ENCODE measurements at regions not wholly inside any gene's neighbourhood (a gene's known extent, or its start where the extent isn't known, plus 50 kb on each side); places are given as distances from the start of the nearest gene placed in this dataset.

DNA sequence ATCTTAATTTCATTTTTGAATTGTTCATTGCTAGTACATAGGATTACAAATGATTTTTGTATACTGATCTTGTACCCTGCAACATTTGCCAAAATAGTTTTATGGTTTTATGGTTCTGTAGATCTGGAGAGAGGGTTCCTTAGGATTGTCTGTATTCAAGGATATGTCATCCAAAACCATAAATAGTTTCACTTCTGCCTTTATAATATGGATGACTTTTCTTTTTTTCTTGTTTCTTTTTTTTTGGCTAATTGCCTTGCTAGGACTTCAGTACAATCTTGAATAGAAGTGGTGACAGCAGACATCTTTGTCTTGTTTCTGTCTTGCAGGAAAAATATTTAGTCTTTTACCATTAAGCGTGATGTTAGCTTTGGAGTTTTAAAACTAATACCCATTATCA, 383.9 kb upstream of the HS6ST1 start:
- no peak overlapping the region for H3K4me3 Mint-ChIP-seq
- ChIA-PET POLR2A (no interaction called here), CTCF (no interaction called here)
- H3K9me3 Mint-ChIP-seq: peaks cover 18% of the 10 kb centered on the region
- no peak overlapping the region for H3K27ac Mint-ChIP-seq
- no peak for DNase-seq
- peaks cover 42% of the 10 kb centered on the region for H3K27me3 Mint-ChIP-seq
- no peaks in the 10 kb centered on the region for H3K36me3 Mint-ChIP-seq (ENCODE audit: low read depth)
- H3K4me1 Mint-ChIP-seq: no peaks in the 10 kb centered on the region

GRCh38 chr2:128708106-128708816, 389.6 kb upstream of the HS6ST1 start:
- no peak for DNase-seq
- H3K4me3 Mint-ChIP-seq: no peak overlapping the region
- POLR2A ChIA-PET: no interaction called here
- no peaks in the 10 kb centered on the region for H3K36me3 Mint-ChIP-seq (ENCODE audit: low read depth)
- CTCF ChIA-PET: no interaction called here
- H3K27me3 Mint-ChIP-seq: peaks cover 11% of the 10 kb centered on the region
- H3K9me3 Mint-ChIP-seq: peaks cover 42% of the 10 kb centered on the region
- no peak overlapping the region for H3K27ac Mint-ChIP-seq
- H3K4me1 Mint-ChIP-seq: no peaks in the 10 kb centered on the region

GRCh38 chr2:128710242-128710641, 391.6 kb upstream of the HS6ST1 start:
- POLR2A ChIA-PET: no interaction called here
- Mint-ChIP-seq H3K36me3 (ENCODE audit: low read depth) (no peaks in the 10 kb centered on the region), H3K27ac (no peak overlapping the region), H3K27me3 (peaks cover 7% of the 10 kb centered on the region), H3K9me3 (peaks cover 35% of the 10 kb centered on the region), H3K4me3 (no peak overlapping the region), H3K4me1 (no peaks in the 10 kb centered on the region)
- CTCF ChIA-PET: no interaction called here
- DNase-seq: no peak

DNA sequence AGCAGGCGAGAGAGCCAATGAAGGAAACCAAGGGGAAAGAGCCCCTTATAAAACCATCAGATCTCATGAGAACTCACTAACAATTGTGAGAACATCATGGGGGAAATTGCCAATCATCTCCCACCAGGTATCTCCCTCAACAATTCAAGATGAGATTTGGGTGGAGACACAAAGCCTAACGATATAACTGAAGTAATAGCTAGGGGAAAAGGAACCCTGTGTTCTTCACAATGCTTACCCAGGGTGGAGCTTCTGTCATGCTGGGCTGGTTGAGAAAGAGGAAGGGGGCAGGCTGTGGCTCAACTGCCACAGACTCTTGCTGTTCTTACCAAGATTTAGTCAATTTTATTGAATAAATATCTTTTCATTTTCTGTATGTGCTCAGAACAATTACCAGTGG, 392.1 kb upstream of the HS6ST1 start:
- H3K27me3 Mint-ChIP-seq: peaks cover 12% of the 10 kb centered on the region
- H3K4me1 Mint-ChIP-seq: no peaks in the 10 kb centered on the region
- H3K9me3 Mint-ChIP-seq: peaks cover 35% of the 10 kb centered on the region
- no peak overlapping the region for H3K27ac Mint-ChIP-seq
- H3K36me3 Mint-ChIP-seq (ENCODE audit: low read depth): no peaks in the 10 kb centered on the region
- ChIA-PET CTCF (interaction anchor here (0.7 kb wide), 1 partner anchor 354 kb away, joined by 3 read pairs; no protein-coding TSS in a partner anchor), POLR2A (no interaction called here)
- no peak for DNase-seq
- H3K4me3 Mint-ChIP-seq: no peak overlapping the region

GRCh38 chr2:128714285-128714684, 395.6 kb upstream of the HS6ST1 start:
- ChIA-PET CTCF (no interaction called here), POLR2A (no interaction called here)
- Mint-ChIP-seq H3K4me3 (no peak overlapping the region), H3K36me3 (ENCODE audit: low read depth) (no peaks in the 10 kb centered on the region), H3K4me1 (no peaks in the 10 kb centered on the region), H3K27ac (no peak overlapping the region), H3K27me3 (peaks cover 32% of the 10 kb centered on the region), H3K9me3 (peaks cover 12% of the 10 kb centered on the region)
- no peak for DNase-seq

DNA sequence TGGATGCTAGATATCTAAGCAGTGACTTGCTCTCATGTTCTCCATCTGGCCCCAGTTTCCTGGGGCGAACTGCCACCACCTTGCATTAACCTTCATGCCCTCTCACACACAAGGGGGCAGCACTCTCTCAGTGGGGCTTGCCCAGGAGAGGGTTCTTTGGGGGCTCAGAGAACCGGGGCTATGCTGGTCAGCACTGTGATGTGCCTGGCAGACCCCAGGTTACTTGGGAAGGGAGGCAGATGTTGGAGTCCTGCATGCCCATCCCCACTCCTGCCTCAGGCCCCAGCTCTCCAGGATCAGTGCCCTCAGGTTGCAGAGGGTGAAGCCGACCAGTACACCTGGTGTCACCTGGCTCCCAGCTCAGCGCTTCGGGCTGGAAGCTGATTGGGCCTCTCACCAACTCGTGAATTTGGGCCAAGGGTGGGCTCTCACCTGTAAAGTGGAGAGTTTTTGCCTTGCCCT, 396.2 kb upstream of the HS6ST1 start:
- Mint-ChIP-seq H3K27ac (no peak overlapping the region), H3K4me3 (no peak overlapping the region), H3K4me1 (no peaks in the 10 kb centered on the region), H3K36me3 (ENCODE audit: low read depth) (no peaks in the 10 kb centered on the region), H3K9me3 (peaks cover 6% of the 10 kb centered on the region), H3K27me3 (peaks cover 32% of the 10 kb centered on the region)
- DNase-seq: no peak
- CTCF ChIA-PET: no interaction called here
- POLR2A ChIA-PET: no interaction called here

DNA sequence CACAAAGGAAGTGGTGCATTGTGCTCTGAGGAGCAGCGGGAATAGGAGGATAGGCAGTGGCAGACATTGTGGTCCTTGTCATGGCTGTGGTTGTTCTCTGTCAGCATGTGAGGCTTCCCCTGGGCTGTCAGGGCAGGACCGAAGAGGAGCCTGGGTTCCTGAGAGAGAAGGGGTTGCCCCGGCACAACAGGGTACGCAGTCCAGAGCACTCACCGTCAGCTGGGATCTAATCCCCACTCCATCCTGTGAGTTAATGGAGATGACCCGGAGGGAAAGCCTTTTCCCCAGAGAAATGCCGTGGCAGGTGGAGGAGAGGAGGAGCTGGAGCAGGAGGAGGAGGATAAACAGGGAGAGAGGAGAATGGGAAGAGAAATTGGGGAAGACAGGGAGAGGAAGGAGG, 396.7 kb upstream of the HS6ST1 start:
- ChIA-PET CTCF (no interaction called here), POLR2A (no interaction called here)
- DNase-seq: no peak
- Mint-ChIP-seq H3K9me3 (peaks cover 2% of the 10 kb centered on the region), H3K4me3 (no peak overlapping the region), H3K27me3 (peaks cover 34% of the 10 kb centered on the region), H3K4me1 (no peaks in the 10 kb centered on the region), H3K36me3 (ENCODE audit: low read depth) (no peaks in the 10 kb centered on the region), H3K27ac (no peak overlapping the region)

DNA sequence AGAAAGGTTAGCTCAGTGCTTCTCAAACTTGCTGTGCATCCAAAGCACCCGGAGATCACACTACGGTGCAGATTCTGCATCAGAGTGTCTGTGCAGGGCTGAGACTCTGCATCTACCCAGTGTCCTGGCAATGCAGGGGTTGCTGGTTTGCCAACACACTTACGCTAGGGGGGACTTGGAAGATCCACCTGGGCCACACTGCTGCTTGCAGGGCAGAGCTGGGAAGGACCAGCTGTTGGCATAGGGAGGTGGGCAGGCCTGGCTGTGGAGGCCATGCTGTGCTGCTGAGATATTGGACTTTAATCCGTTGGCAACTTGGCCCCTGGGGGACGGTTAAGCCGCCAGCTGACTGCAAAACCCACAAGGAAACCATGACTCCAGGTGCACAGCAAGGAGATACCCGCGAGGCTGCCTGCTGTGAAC, 397.6 kb upstream of the HS6ST1 start:
- H3K36me3 Mint-ChIP-seq (ENCODE audit: low read depth): no peaks in the 10 kb centered on the region

DNA sequence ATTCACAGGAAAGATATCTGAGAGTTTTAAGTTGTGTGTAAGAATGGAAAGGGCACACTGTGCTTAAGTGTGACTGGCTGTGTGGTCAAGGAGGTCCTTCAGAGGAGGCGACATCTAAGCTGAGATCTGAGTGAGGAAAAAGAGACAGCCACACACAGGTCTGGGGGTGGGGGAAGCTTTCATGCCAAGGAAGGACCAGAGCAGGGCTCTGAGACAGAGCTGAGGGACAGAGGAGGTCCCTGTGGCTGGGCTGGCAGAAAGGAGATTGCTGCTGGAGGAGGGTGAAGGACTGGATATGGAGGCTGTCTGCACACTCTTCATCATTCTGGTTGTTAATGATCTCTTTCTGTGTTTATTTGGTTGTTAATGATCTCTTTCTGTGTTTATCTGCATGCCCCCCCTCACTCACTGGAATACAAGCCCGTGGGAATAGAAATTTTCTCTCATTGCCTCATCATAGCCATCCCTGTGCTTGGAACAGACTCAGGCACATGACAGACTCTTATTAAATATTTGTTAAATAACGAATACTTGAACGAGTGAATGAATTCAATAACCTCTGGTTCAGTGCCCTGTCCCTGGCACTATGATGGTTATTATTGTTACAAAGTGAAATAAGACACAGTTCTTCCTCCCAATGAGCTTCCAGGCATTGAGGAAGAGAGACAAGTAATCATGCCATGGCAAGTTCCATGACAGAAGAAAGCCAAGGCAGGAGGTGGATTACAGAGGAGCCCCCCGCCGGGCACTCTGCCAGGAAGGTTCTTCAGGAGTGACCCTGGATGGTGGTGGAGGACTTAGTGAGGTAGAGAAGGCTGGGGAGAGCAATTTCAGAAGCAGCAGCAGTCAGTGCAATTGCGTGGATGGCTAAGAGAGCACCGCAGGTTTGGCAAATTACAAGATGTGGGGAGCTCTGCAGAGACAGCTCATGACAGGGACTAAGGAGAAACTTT, 399.4 kb upstream of the HS6ST1 start:
- Mint-ChIP-seq H3K27ac (no peak overlapping the region), H3K4me1 (no peaks in the 10 kb centered on the region), H3K36me3 (ENCODE audit: low read depth) (no peaks in the 10 kb centered on the region), H3K9me3 (no peaks in the 10 kb centered on the region), H3K27me3 (peaks cover 32% of the 10 kb centered on the region), H3K4me3 (no peak overlapping the region)
- DNase-seq: no peak
- ChIA-PET CTCF (interaction anchor here (1.0 kb wide), 1 partner anchor 9 kb away, joined by 3 read pairs; no protein-coding TSS in a partner anchor), POLR2A (no interaction called here)

More for the DNA sequence above, 397.6 kb upstream of the HS6ST1 start:
- no peak overlapping the region for H3K27ac Mint-ChIP-seq
- no peak for DNase-seq
- CTCF ChIA-PET: interaction anchor here (0.6 kb wide), 1 partner anchor 448 kb away, joined by 3 read pairs; no protein-coding TSS in a partner anchor
- no peak overlapping the region for H3K4me3 Mint-ChIP-seq
- H3K4me1 Mint-ChIP-seq: no peaks in the 10 kb centered on the region
- peaks cover 34% of the 10 kb centered on the region for H3K27me3 Mint-ChIP-seq
- no peaks in the 10 kb centered on the region for H3K9me3 Mint-ChIP-seq
- POLR2A ChIA-PET: no interaction called here

DNA sequence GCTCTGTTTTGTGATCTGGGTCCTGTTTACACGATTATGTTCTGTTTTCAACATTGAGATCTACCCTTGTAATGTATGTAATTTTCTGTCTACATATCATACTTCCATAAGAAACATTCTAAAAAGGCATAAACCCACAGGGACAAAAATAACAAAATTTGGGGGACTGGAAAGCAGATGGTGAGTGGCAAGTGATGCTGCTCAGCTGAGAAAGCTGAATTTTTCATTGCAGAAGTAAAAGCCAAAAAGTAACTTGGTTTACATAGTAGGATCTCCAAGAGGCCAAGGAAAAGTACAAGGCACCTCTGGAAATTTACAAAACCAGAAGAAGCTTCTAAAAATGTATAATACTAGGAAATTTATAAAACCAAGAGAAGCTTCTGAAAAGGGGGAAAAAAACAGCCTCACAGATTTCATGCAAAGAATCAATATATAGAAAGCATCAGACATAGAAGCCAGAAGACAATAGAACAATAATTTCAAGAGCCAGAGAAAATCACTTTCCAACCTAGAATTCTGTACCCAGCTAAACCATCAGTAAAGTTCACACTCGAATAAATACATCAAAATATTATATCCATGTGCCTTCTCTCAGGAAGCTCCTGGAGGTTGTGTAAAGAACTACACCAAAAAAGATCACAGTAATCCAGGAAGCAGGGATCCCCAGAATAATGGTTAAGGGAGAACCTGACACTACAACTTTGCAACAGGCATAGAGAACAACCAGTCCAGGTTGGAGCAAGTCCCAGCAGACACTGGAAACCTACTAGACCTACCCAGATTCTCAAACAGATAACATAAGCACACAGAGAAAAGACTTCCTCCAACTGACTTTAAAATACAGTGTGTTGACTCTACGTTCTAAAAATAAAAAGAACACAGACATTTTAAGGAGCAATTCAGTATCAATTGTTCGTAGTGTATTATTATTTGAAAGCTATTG, 401.7 kb upstream of the HS6ST1 start:
- Mint-ChIP-seq H3K4me3 (no peak overlapping the region), H3K9me3 (no peaks in the 10 kb centered on the region), H3K27me3 (peaks cover 25% of the 10 kb centered on the region), H3K27ac (no peak overlapping the region), H3K36me3 (ENCODE audit: low read depth) (no peaks in the 10 kb centered on the region), H3K4me1 (no peaks in the 10 kb centered on the region)
- POLR2A ChIA-PET: no interaction called here
- CTCF ChIA-PET: no interaction called here
- no peak for DNase-seq

- DNase-seq: no peak
- Mint-ChIP-seq H3K27ac (no peak overlapping the region), H3K4me1 (peaks cover 4% of the 10 kb centered on the region), H3K4me3 (no peak overlapping the region), H3K36me3 (ENCODE audit: low read depth) (no peaks in the 10 kb centered on the region), H3K27me3 (peaks cover 18% of the 10 kb centered on the region), H3K9me3 (no peaks in the 10 kb centered on the region)
- CTCF ChIA-PET: no interaction called here
- POLR2A ChIA-PET: no interaction called here
Observed at GRCh38 chr2:128721096-128721495, 402.4 kb upstream of the HS6ST1 start.

DNA sequence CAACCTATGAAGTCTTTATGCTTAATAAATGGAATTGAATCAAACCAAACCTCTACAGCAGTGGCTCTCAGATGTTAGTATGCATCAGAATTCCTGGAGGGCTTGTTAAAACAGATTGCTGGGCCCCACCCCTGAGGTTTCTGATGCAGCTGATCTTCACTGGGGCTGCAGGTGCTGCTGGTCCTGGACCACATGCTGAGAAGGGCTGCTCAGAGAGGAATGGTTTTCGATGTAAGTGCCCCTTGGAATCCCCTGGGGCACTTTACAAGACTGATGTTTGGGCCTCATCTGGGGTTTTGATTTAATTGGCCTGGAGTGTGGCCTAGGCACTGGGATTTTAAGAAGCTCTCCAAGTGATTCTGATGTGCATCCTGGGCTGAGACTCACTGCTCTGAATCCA, 403.8 kb upstream of the HS6ST1 start:
- POLR2A ChIA-PET: interaction anchor here (0.6 kb wide), 1 partner anchor 32 kb away, joined by 3 read pairs; no protein-coding TSS in a partner anchor
- Mint-ChIP-seq H3K27me3 (peaks cover 8% of the 10 kb centered on the region), H3K27ac (no peak overlapping the region), H3K4me1 (peaks cover 18% of the 10 kb centered on the region), H3K9me3 (no peaks in the 10 kb centered on the region), H3K36me3 (ENCODE audit: low read depth) (no peaks in the 10 kb centered on the region), H3K4me3 (no peak overlapping the region)
- no peak for DNase-seq
- CTCF ChIA-PET: no interaction called here
